HEK293 (cell line): ENCODE measurements at regions not wholly inside any gene's neighbourhood (a gene's known extent, or its start where the extent isn't known, plus 50 kb on each side); places are given as distances from the start of the nearest gene placed in this dataset.

Experiments used
- CTCF ChIP-seq: fragments of 450-650 bp; formaldehyde crosslinking; IDR thresholded peaks from 2 replicates; pipeline ENCODE4 v1.5.1; 2016; ENCODE audit warnings: missing biosample characterization, missing genetic modification characterization
- PBX3 ChIP-seq: sonication (generic); formaldehyde crosslinking; IDR thresholded peaks from 2 replicates; pipeline ENCODE4 v1.8.1; 2022; ENCODE audit warnings: mild to moderate bottlenecking, moderate library complexity, missing genetic modification reagents
- ZBTB44 ChIP-seq: fragments of 450-650 bp; IDR thresholded peaks from 2 replicates; pipeline ENCODE4 v1.5.1; 2018; ENCODE audit warnings: missing biosample characterization, mild to moderate bottlenecking, missing genetic modification characterization
- ZNF654 ChIP-seq: fragments of 450-650 bp; formaldehyde crosslinking; IDR thresholded peaks from 2 replicates; pipeline ENCODE4 v1.5.1; 2016; ENCODE audit warnings: low read depth, missing biosample characterization, missing genetic modification characterization

GRCh38 chr12:89183985-89184435, 168.3 kb downstream of the DUSP6 start:
- TF ChIP-seq CTCF (tag by site-specific recombination) (no peak), ZNF654 (tag by site-specific recombination) (no peak), ZBTB44 (no peak), PBX3 (CRISPR knock-in tag) (no peak)
